ENCODE measurements at regions not wholly inside any gene's neighbourhood (a gene's known extent, or its start where the extent isn't known, plus 50 kb on each side); places are given as distances from the start of the nearest gene placed in this dataset.
A peak's percentile ranks its signal among the peaks of the same experiment; 100 is the strongest.
"Not testable (repeated sequence)": the region's sequence is repeated elsewhere in the genome, so short reads cannot be mapped to it uniquely, and the experiment has no call there.

DNA sequence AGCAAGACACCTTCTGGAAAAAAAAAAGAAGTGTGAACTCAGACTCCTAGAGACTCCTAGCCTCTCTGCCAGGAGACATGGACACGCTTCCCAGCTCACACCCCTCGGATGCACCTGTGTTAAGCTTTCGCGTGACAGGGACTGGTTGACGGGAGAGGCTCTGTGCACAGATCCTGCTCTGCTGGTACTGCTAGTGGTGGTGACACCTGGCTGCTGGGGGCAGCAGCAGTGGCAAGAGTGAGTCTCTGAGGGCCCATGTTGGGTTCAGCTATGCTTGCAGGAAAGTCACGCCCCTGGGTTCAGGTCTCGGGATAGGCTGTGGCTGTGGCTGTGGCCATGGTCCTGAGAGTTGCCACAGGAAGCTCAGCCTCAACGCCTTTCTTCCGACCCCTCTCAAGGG lies 81.1 kb downstream of the XRCC2 start:
- intact Hi-C loops (cut with DNase I), result no loop called here
- DNase-seq, result peak in 2 of 10 donors; percentile 34 to 53

DNA sequence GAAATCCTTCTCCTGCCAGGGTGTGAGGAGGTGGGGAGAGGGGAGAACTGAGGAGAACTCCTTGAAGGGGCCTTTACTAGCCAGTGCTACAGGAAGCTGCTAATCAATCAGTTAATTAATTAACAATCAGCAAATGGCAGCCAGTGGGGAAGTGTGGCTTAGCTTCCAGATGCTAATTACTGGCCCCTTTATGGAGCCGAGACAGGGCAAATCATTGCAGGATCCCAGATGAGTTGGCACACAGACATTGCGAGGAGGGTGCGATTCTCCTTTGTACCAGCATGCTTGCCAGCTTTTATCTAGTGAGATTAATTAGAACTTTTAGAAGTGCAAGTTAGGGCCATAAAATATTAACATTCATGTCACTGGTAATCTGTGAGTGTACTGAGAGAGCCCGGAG lies 84.0 kb downstream of the XRCC2 start:
- DNase-seq, result peak in 2 of 10 donors; percentile 2 to 15

GRCh38 chr7:152590481-152590880 lies 85.5 kb downstream of the XRCC2 start:
- intact Hi-C loops (cut with DNase I), result no loop called here
- DNase-seq, result peak in 1 of 10 donors; percentile 42

More for the DNA sequence above, 84.0 kb downstream of the XRCC2 start:
- intact Hi-C loops (cut with DNase I), result no loop called here

DNA sequence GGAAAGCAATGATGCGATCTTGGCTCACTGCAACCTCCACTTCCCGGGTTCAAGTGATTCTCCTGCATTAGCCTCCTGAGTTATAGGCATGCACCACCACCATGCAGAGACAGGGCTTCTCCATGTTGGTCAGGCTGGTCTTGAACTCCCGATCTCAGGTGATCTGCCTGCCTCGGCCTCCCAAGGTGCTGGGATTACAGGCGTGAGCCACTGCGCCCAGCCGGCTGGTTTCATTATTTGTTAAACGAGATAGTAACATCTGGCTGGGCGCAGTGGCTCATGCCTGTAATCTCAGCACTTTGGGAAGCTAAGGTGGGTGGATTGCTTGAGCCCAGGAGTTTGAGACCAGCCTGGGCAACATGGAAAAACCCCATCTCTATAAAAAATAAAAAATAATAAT lies 86.1 kb downstream of the XRCC2 start:
- intact Hi-C loops (cut with DNase I), result not testable (repeated sequence)
- peak in 2 of 10 donors; percentile 49 to 67 for DNase-seq

DNA sequence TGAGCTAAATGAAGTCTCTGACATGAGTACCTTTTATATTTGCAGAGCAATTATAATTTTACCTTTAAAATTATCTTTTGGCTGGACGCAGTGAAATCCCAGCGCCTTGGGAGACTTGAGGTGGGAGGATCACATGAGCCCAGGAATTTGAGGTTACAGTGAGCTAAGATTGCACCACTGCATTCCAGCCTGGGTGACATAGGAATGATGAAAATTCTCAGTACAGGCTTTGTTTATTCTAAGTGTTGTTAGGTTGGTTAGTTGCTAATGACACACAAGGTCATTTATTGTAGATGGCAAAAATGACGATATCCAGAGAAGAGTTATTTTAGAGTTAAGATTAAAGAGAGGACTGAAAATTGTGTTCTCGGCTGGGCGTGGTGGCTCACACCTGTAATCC lies 87.6 kb downstream of the XRCC2 start:
- DNase-seq, result peak in 1 of 10 donors; percentile 6
- intact Hi-C loops (cut with DNase I), result no loop called here

- intact Hi-C loops (cut with DNase I), result no loop called here
Observed at GRCh38 chr7:152587366-152587765, 88.6 kb downstream of the XRCC2 start.

GRCh38 chr7:152583006-152583405 lies 92.9 kb downstream of the XRCC2 start:
- DNase-seq, result peak in 2 of 10 donors; percentile 12 to 13
- intact Hi-C loops (cut with DNase I), result no loop called here

More at GRCh38 chr7:152587366-152587765, 88.6 kb downstream of the XRCC2 start:
- no peak for DNase-seq

DNA sequence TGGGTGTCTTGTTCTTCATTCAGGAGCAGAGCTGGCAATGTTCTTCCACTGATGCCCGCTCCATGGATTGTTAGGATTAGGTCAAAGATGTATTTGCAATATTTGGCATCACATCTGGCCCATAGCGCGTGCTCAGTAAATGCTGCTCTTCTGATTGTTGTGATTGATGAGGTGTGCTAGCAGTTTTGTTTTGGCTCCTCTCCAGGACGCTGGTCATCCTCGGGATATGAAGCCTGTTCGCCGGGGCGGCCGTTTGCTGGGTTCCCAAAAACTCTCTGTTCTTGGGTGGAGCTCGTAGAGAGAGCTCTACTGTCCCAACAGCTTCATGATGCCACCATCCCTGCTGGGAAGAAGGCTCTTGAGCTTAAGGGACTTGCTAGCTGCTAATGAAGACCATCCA lies 96.9 kb downstream of the XRCC2 start:
- DNase-seq, result peak in 2 of 10 donors; percentile 46 to 48
- intact Hi-C loops (cut with DNase I), result no loop called here

- peak in 1 of 10 donors; percentile 3 for DNase-seq
- intact Hi-C loops (cut with DNase I), result no loop called here
Observed at GRCh38 chr7:152577339-152577738, 98.6 kb downstream of the XRCC2 start.

GRCh38 chr7:152574892-152575548 lies 100.9 kb downstream of the XRCC2 start:
- peak in 2 of 10 donors; percentile 61 to 64 for DNase-seq

DNA sequence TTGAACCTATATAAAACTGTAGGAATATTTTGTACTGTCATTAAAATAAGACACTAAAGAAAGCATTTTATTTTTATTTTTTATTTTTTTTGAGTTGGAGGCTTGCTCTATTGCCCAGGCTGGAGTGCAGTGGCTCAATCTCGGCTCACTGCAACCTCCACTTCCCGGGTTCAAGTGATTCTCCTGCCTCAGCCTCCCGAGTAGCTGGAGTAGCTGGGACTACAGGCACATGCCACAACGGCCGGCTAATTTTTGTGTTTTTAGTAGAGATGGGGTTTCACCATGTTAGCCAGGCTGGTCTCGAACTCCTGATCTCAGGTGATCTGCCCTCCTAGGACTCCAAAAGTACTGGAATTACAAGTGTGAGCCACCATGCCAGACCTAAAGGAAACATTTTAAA lies 102.8 kb downstream of the XRCC2 start:
- intact Hi-C loops (cut with DNase I), result not testable (repeated sequence)
- peak in 2 of 10 donors; percentile 38 to 59 for DNase-seq

More at GRCh38 chr7:152574892-152575548, 100.9 kb downstream of the XRCC2 start:
- intact Hi-C loops (cut with DNase I), result no loop called here

DNA sequence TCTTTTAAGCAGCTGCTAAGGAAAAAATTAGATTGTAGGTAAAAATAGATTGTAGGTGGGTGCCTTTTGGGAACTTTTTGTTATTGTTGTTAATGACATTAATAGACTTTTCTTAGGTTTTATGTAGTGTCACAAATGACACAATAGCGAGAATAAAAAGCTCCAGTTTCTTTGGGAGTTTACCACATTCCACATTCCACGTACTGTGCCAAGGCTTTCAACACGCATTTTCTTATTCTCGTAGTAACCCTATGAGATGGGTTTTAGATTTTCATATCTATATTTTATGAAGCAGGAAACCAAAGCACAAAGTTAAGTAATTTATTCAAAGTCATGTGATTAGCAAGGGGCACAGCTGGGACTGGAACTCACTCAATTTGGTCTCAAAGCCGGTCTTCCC lies 103.8 kb downstream of the XRCC2 start:
- no peak for DNase-seq
- intact Hi-C loops (cut with DNase I), result no loop called here

DNA sequence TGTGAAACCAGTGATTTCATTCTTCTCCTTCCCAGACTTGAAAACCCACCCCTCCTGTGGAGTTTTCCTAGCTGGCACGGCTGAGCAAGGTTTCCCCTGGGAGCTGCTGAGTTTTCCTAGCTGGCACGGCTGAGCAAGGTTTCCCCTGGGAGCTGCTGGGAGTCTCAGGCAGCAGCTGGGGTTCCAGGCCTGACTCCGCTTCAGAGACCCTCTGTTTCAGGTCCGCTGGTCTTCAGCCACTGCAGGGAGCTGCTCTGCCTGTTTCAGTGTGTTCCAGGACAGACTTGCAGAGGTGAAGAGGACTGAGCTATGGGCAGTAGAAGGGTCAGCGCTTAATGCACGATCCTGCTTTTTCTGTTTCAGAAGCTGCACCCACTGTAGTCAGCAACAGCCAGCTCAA lies 104.9 kb downstream of the XRCC2 start:
- DNase-seq, result peak in 2 of 10 donors; percentile 25 to 43
- intact Hi-C loops (cut with DNase I), result no loop called here

GRCh38 chr7:152568972-152569371 lies 107.0 kb downstream of the XRCC2 start:
- peak in 2 of 10 donors; percentile 5 to 65 for DNase-seq
- intact Hi-C loops (cut with DNase I), result no loop called here

DNA sequence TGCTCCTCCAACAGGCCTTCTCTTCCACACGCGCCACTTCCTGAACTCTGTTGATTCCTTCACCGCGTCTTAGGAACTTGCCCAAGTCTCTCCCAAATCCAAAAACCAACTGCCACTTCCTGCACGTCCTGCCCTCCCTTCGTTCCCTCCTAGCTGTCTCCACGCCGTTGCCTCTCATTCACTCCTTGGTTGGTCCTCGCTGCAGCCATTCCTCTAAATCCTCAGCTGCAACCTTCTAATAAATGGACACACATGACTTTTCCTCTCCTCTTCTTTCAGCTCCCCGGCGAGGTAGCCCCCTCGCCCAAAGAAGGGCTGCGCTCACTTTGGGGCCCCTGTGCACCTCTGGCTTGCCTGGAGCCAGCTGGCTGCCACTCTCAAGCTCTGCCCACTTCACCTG lies 110.2 kb downstream of the XRCC2 start:
- intact Hi-C loops (cut with DNase I), result no loop called here
- DNase-seq, result peak in 2 of 10 donors; percentile 40 to 67

GRCh38 chr7:152564656-152565250 lies 111.2 kb downstream of the XRCC2 start:
- intact Hi-C loops (cut with DNase I), result no loop called here
- peak in 2 of 10 donors; percentile 5 to 18 for DNase-seq

DNA sequence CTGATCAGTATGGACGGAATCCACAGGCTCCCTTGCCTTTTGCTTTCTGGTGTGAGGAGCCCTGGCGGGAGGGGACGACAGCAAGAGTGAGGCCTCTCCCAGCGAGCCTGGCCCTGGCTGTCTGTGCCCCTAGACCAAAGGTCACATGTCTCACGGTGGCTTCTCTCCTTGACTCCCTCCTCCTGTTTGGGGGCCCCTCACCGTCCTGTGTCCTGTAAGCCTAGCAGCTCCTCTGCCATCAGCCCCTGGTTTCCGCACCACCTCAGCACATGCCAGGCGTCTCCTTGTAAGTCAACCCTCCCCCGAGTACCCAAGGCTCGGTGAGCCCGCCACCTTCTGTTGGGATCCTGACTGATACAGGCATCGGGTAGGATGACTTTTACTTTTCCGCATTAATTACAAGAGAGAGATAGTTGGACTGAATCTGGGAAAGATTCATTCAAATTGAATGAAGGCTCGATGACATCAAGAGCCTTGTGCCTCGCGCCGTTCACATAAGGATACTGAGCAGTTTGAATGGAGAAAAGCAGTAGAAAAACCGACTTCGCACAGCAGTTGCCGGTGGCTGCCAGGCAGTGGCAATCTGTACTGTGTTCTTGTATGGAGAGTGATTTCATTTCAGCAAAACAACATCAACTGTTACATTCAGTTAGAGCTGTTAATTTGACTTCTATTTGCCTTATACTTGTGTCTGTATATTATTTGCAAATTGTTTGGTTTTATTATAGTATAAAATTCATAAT lies 119.8 kb downstream of the XRCC2 start:
- intact Hi-C loops (cut with DNase I), result no loop called here
- peak in 3 of 10 donors; percentile 42 to 66 (median 52) for DNase-seq

- peak in 1 of 10 donors; percentile 6 for DNase-seq
- intact Hi-C loops (cut with DNase I), result no loop called here
Observed at GRCh38 chr7:152553671-152554317, 118.0 kb upstream of the KMT2C start.

DNA sequence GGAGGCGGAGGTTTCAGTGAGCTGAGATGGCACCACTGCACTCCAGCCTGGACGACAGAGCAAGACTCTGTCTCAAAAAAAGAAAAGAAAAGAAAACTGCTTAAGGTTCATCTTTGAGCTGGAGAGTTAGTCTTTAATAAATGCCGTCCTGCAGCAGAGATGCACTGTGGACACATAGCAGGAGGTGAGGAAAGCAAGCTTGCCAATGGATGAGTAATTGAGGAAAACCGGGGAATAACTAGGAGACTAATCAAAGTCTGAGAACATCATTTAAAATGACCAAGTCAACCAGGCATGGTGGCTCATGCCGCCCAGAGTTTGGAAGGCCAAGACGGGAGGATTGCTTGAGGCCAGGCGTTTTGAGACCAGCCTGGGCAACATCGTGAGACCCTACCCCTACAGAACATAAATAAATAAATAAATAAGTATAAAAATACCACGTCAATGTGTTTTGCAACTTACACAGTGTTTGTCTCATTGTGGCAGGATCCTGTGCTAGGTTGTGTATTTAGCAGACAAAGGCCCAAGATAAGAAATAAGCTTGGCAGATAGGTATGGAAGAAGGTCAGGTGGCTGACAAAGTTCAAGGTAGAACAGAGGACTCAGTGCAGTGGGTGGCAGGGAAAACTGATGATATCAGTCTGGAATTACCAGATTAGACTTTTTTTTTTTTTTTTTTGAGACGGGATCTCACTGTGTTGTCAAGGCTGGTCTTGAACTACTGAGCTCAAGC lies 115.7 kb upstream of the KMT2C start:
- intact Hi-C loops (cut with DNase I), result no loop called here
- DNase-seq, result peak in 2 of 10 donors; percentile 9 to 76

Data from posterior cingulate gyrus (tissue), 11 donors.